ENCODE measurements at regions not wholly inside any gene's neighbourhood (a gene's known extent, or its start where the extent isn't known, plus 50 kb on each side); places are given as distances from the start of the nearest gene placed in this dataset.

GRCh38 chr7:115494529-115495147 lies 535.9 kb downstream of the TFEC start:
- intact Hi-C loops (cut with DNase I) = no loop called here
- DNase-seq (ENCODE audit: low spot score) = no peak

GRCh38 chr7:115493381-115493780 lies 537.2 kb downstream of the TFEC start:
- DNase-seq (ENCODE audit: low spot score) = no peak
- intact Hi-C loops (cut with DNase I) = no loop called here

- DNase-seq (ENCODE audit: low spot score) = no peak
- intact Hi-C loops (cut with DNase I) = no loop called here
Observed at GRCh38 chr7:115491744-115492380, 538.7 kb downstream of the TFEC start.

- DNase-seq (ENCODE audit: low spot score) = no peak
- intact Hi-C loops (cut with DNase I) = loop anchor here (10.0 kb wide), 1 partner anchor 1395 kb away; no protein-coding TSS in a partner anchor
Observed at GRCh38 chr7:115479448-115479847, 551.1 kb downstream of the TFEC start.

GRCh38 chr7:115478426-115478825 lies 552.1 kb downstream of the TFEC start:
- intact Hi-C loops (cut with DNase I) = loop anchor here (10.0 kb wide), 1 partner anchor 1394 kb away; no protein-coding TSS in a partner anchor

GRCh38 chr7:115477193-115477651 lies 553.3 kb downstream of the TFEC start:
- DNase-seq (ENCODE audit: low spot score) = no peak
- intact Hi-C loops (cut with DNase I) = loop anchor here (10.0 kb wide), 1 partner anchor 1392 kb away; no protein-coding TSS in a partner anchor

More at GRCh38 chr7:115478426-115478825, 552.1 kb downstream of the TFEC start:
- DNase-seq (ENCODE audit: low spot score) = no peak

GRCh38 chr7:115476671-115477181 lies 553.8 kb downstream of the TFEC start:
- intact Hi-C loops (cut with DNase I) = loop anchor here (1.0 to 10.0 kb wide), 2 partner anchors 611 to 1392 kb away; no protein-coding TSS in a partner anchor
- DNase-seq (ENCODE audit: low spot score) = no peak

GRCh38 chr7:115475761-115476385 lies 554.0 kb downstream of the MDFIC start:
- DNase-seq (ENCODE audit: low spot score) = no peak
- intact Hi-C loops (cut with DNase I) = loop anchor here (1.0 to 10.0 kb wide), 2 partner anchors 611 to 1391 kb away; no protein-coding TSS in a partner anchor

- no peak for DNase-seq (ENCODE audit: low spot score)
- intact Hi-C loops (cut with DNase I) = loop anchor here (10.0 kb wide), 1 partner anchor 1390 kb away; no protein-coding TSS in a partner anchor
Observed at GRCh38 chr7:115475206-115475605, 553.3 kb downstream of the MDFIC start.

GRCh38 chr7:115474137-115474536 lies 552.2 kb downstream of the MDFIC start:
- intact Hi-C loops (cut with DNase I) = loop anchor here (10.0 kb wide), 1 partner anchor 1389 kb away; no protein-coding TSS in a partner anchor
- DNase-seq (ENCODE audit: low spot score) = no peak

- intact Hi-C loops (cut with DNase I) = loop anchor here (10.0 kb wide), 1 partner anchor 1387 kb away; no protein-coding TSS in a partner anchor
- no peak for DNase-seq (ENCODE audit: low spot score)
Observed at GRCh38 chr7:115471891-115472290, 550.0 kb downstream of the MDFIC start.

GRCh38 chr7:115462301-115463015 lies 540.6 kb downstream of the MDFIC start:
- intact Hi-C loops (cut with DNase I) = no loop called here
- no peak for DNase-seq (ENCODE audit: low spot score)

GRCh38 chr7:115449689-115450088 lies 527.8 kb downstream of the MDFIC start:
- intact Hi-C loops (cut with DNase I) = no loop called here
- no peak for DNase-seq (ENCODE audit: low spot score)

- no peak for DNase-seq (ENCODE audit: low spot score)
- intact Hi-C loops (cut with DNase I) = no loop called here
Observed at GRCh38 chr7:115447495-115447894, 525.6 kb downstream of the MDFIC start.

GRCh38 chr7:115441033-115441432 lies 519.1 kb downstream of the MDFIC start:
- DNase-seq (ENCODE audit: low spot score) = no peak
- intact Hi-C loops (cut with DNase I) = no loop called here

GRCh38 chr7:115435178-115435577 lies 513.3 kb downstream of the MDFIC start:
- no peak for DNase-seq (ENCODE audit: low spot score)
- intact Hi-C loops (cut with DNase I) = no loop called here

- DNase-seq (ENCODE audit: low spot score) = no peak
- intact Hi-C loops (cut with DNase I) = no loop called here
Observed at GRCh38 chr7:115429918-115430317, 508.0 kb downstream of the MDFIC start.

GRCh38 chr7:115417662-115418061 lies 495.8 kb downstream of the MDFIC start:
- DNase-seq (ENCODE audit: low spot score) = no peak
- intact Hi-C loops (cut with DNase I) = no loop called here

- intact Hi-C loops (cut with DNase I) = no loop called here
Observed at GRCh38 chr7:115410972-115411686, 489.2 kb downstream of the MDFIC start.

More at GRCh38 chr7:115410972-115411686, 489.2 kb downstream of the MDFIC start:
- no peak for DNase-seq (ENCODE audit: low spot score)
